GM12878 (cell line): ENCODE measurements at regions not wholly inside any gene's neighbourhood (a gene's known extent, or its start where the extent isn't known, plus 50 kb on each side); places are given as distances from the start of the nearest gene placed in this dataset.

Source experiments
- ATAC-seq: fragments of 200-7000 bp; cut with Tn5 transposase; 3 replicates; pipeline ENCODE4 v1.9.1; 2020; ENCODE audit warnings: mild to moderate bottlenecking, moderate library complexity
- BruUV-seq: library from RNA; stranded (reverse); fragments of 400-500 nt; replicated peaks from 2 replicates; lab custom pipeline; 2021; lab: Mats Ljungman, UMichigan
- CTCF ChIA-PET: fragments of 300-600 bp; sonication (Branson Sonifier 250); formaldehyde crosslinking; extraction: SDS; loops from one replicate; lab custom pipeline; 2021; ENCODE audit warnings: inconsistent platforms; lab: Yijun Ruan, JAX
- POLR2A ChIA-PET: fragments of 350-600 bp; formaldehyde crosslinking; extraction: SDS; loops from one replicate; lab custom pipeline; 2021; ENCODE audit warnings: inconsistent platforms; lab: Charles Lee
- RAD21 ChIA-PET: fragments of 300-600 bp; sonication (Branson Sonifier 250); formaldehyde crosslinking; loops from one replicate; lab custom pipeline; 2023; ENCODE audit warnings: antibody characterized with exemption; ENCODE audit not compliant: unreplicated experiment; lab: Charles Lee
- SMC1A ChIA-PET: fragments of 300-600 bp; sonication (Branson Sonifier 250); formaldehyde crosslinking; loops from one replicate; lab custom pipeline; 2023; ENCODE audit not compliant: unreplicated experiment, uncharacterized antibody; lab: Charles Lee
- DNase-seq: peaks from one replicate; pipeline ENCODE4 v3.0.0-alpha.2; 2011; ENCODE audit warnings: low read depth, low spot score
- FAIRE-seq: peaks from 3 replicates; lab custom pipeline; 2011; peaks lifted over from hg19 to GRCh38; lab: Jason Lieb, UNC
- H2AFZ ChIP-seq: 2 replicates; pipeline ENCODE4 v1.6.0; 2011; ENCODE audit warnings: low read depth, low read length, control low read depth; ENCODE audit not compliant: control insufficient read depth
- H3K27ac ChIP-seq: 2 replicates; pipeline ENCODE4 v1.5.1; 2011; ENCODE audit warnings: control low read depth; ENCODE audit not compliant: control insufficient read depth, insufficient read depth
- H3K27me3 ChIP-seq, 2 experiments: replicated peaks in 1 of 2; 2 replicates each; pipeline versions ENCODE4 v1.6.0 to v1.6.1; 2011; ENCODE audit warnings: low read length in 1 of 2; ENCODE audit not compliant: control insufficient read depth in 2 of 2, insufficient read depth in 2 of 2
- H3K36me3 ChIP-seq, 2 experiments: 2 replicates each; pipeline ENCODE4 v1.5.1; 2011; ENCODE audit warnings: low read length in 1 of 2; ENCODE audit not compliant: control insufficient read depth in 2 of 2, insufficient read depth in 2 of 2
- H3K4me1 ChIP-seq: 2 replicates; pipeline ENCODE4 v1.6.1; 2011; ENCODE audit warnings: mild to moderate bottlenecking, low read length, moderate library complexity, mixed read lengths; ENCODE audit not compliant: control insufficient read depth, insufficient read depth
- H3K4me2 ChIP-seq: 2 replicates; pipeline ENCODE4 v1.6.0; 2011; ENCODE audit warnings: control low read depth; ENCODE audit not compliant: control insufficient read depth, insufficient read depth
- H3K4me3 ChIP-seq: fragments of 200-600 bp; sonication (generic); 2 replicates; pipeline ENCODE4 v1.5.1; 2016
- H3K79me2 ChIP-seq: 2 replicates; pipeline ENCODE4 v1.6.0; 2011; ENCODE audit warnings: low read length; ENCODE audit not compliant: control insufficient read depth, insufficient read depth
- H3K9ac ChIP-seq: 2 replicates; pipeline ENCODE4 v1.8.0; 2011; ENCODE audit warnings: low read length, control low read depth, mixed read lengths; ENCODE audit not compliant: control insufficient read depth, insufficient read depth
- H3K9me3 ChIP-seq: replicated peaks from 3 replicates; pipeline ENCODE4 v1.5.1; 2011; ENCODE audit warnings: mild to moderate bottlenecking, low read length; ENCODE audit not compliant: control insufficient read depth, insufficient read depth
- H4K20me1 ChIP-seq: 2 replicates; pipeline ENCODE4 v1.6.0; 2011; ENCODE audit not compliant: control insufficient read depth, insufficient read depth
- ATF7 ChIP-seq: fragments of 450-650 bp; IDR thresholded peaks from 2 replicates; pipeline ENCODE4 v1.6.1; 2016; ENCODE audit warnings: low read depth, mild to moderate bottlenecking
- CBX5 ChIP-seq: sonication (generic); IDR thresholded peaks from 2 replicates; pipeline ENCODE4 v1.6.1; 2016; ENCODE audit warnings: low read depth, moderate library complexity, mild to moderate bottlenecking, inconsistent platforms
- DPF2 ChIP-seq: fragments of 450-650 bp; IDR thresholded peaks from 2 replicates; pipeline ENCODE4 v1.6.1; 2017; ENCODE audit warnings: mild to moderate bottlenecking
- EGR1 ChIP-seq, 2 experiments: IDR thresholded peaks; 1 replicate in 1 of 2; 2 replicates in 1 of 2; pipeline ENCODE4 v1.6.1; 2011 to 2012; ENCODE audit warnings: low read depth in 2 of 2, low read length in 2 of 2, borderline replicate concordance in 1 of 2, mild to moderate bottlenecking in 1 of 2, moderate library complexity in 1 of 2
- GABPA ChIP-seq: IDR thresholded peaks from 2 replicates; pipeline ENCODE4 v1.6.1; 2014; ENCODE audit warnings: antibody characterized with exemption, low read depth, mild to moderate bottlenecking, inconsistent platforms
- HDAC2 ChIP-seq: fragments of 200-600 bp; sonication (generic); IDR thresholded peaks from 2 replicates; pipeline ENCODE4 v1.6.1; 2017
- NR2F1 ChIP-seq: fragments of 450-650 bp; conservative IDR thresholded peaks from 2 replicates; pipeline ENCODE4 v1.6.1; 2017; ENCODE audit warnings: mild to moderate bottlenecking
- POLR2AphosphoS2 ChIP-seq: IDR thresholded peaks from 2 replicates; pipeline ENCODE4 v1.6.1; 2011; ENCODE audit warnings: low read depth, mild to moderate bottlenecking, low read length, improper control_type of control experiment, moderate library complexity
- RFX5 ChIP-seq: IDR thresholded peaks from 2 replicates; pipeline ENCODE4 v1.6.1; 2011; ENCODE audit warnings: low read depth, low read length, improper control_type of control experiment
- SKIL ChIP-seq: fragments of 450-650 bp; IDR thresholded peaks from 2 replicates; pipeline ENCODE4 v1.6.1; 2017; ENCODE audit warnings: mild to moderate bottlenecking, low read depth, inconsistent platforms; ENCODE audit not compliant: poor library complexity, severe bottlenecking
- SUPT20H ChIP-seq: IDR thresholded peaks from 2 replicates; pipeline ENCODE4 v1.6.1; 2011; ENCODE audit warnings: low read depth, mild to moderate bottlenecking, low read length, moderate library complexity, borderline replicate concordance; ENCODE audit not compliant: control insufficient read depth
- TCF12 ChIP-seq: IDR thresholded peaks from 2 replicates; pipeline ENCODE4 v1.6.1; 2011; ENCODE audit warnings: low read depth, mild to moderate bottlenecking, low read length
- TCF3 ChIP-seq: IDR thresholded peaks from 2 replicates; pipeline ENCODE4 v1.6.1; 2012; ENCODE audit warnings: low read depth, mild to moderate bottlenecking, low read length, borderline replicate concordance; ENCODE audit not compliant: insufficient read depth
- ZBED1 ChIP-seq: IDR thresholded peaks from 2 replicates; pipeline ENCODE4 v1.6.1; 2016; ENCODE audit warnings: borderline replicate concordance
- ZNF207 ChIP-seq: fragments of 450-650 bp; IDR thresholded peaks from 2 replicates; pipeline ENCODE4 v1.6.1; 2014; ENCODE audit warnings: antibody characterized with exemption, mild to moderate bottlenecking, borderline replicate concordance
- ZNF687 ChIP-seq: fragments of 450-650 bp; IDR thresholded peaks from 2 replicates; pipeline ENCODE4 v1.6.1; 2017; ENCODE audit warnings: mild to moderate bottlenecking, moderate library complexity
- WGBS: methylation state at CpG from one replicate; pipeline ENCODE4 v1.1.6; 2016; ENCODE audit warnings: low lambda C conversion rate; ENCODE audit not compliant: insufficient replicate concordance, insufficient coverage; ENCODE audit errors: missing lambda C conversion rate; 5-methylcytosine and 5-hydroxymethylcytosine counted together
- in situ Hi-C: fragments of 300-500 bp; cut with MboI; formaldehyde crosslinking; loops from 9 replicates; pipeline ENCODE4 v1.14.3; 2018; ENCODE audit warnings: mixed read lengths
- intact Hi-C: fragments of 100-400 bp; cut with micrococcal nuclease; formaldehyde crosslinking; loops from one replicate; pipeline ENCODE4 v1.14.2; 2022; ENCODE audit not compliant: unreplicated experiment

- Histone ChIP-seq H3K27ac (no peak overlapping the region), H3K9me3 (no peaks in the 10 kb centered on the region), H2AFZ (no peak overlapping the region), H3K4me3 (no peak overlapping the region), H4K20me1 (no peaks in the 10 kb centered on the region), H3K79me2 (no peaks in the 10 kb centered on the region), H3K27me3 (peaks cover 2 to 10% of the 10 kb centered on the region in 2 experiments), H3K4me2 (no peak overlapping the region), H3K9ac (no peak overlapping the region), H3K4me1 (no peaks in the 10 kb centered on the region), H3K36me3 (no peaks in the 10 kb centered on the region)
- TF ChIP-seq DPF2 (no peak), ATF7 (no peak), ZBED1 (no peak), ZNF687 (no peak), SKIL (no peak), SUPT20H (no peak), GABPA (no peak), ZNF207 (no peak), RFX5 (no peak), TCF12 (no peak), TCF3 (no peak), HDAC2 (no peak), POLR2AphosphoS2 (no peak), EGR1 (IDR thresholded peaks at IDR 0.05; ENCODE audit: borderline replicate concordance in 1 of 2, low read depth in 2 of 2, low read length in 2 of 2) (no peak), CBX5 (no peak), NR2F1 (no peak)
- RAD21 ChIA-PET: no interaction called here
- in situ Hi-C loops: no loop called here
- ATAC-seq (no peak), FAIRE-seq (no peak), DNase-seq (no peak)
- SMC1A ChIA-PET: interaction anchor here (0.5 kb wide), 1 partner anchor 143 kb away, joined by 3 read pairs; no protein-coding TSS in a partner anchor
- intact Hi-C loops: no loop called here
- POLR2A ChIA-PET: no interaction called here
- WGBS: 28% methylated on average over 3 of the region's 3 CpGs
- CTCF ChIA-PET: no interaction called here
- no TSS peak for BruUV-seq
Observed at GRCh38 chr11:130526846-130527245, 78.4 kb downstream of the ADAMTS15 start.
